Panc1 (cell line): ENCODE measurements at regions not wholly inside any gene's neighbourhood (a gene's known extent, or its start where the extent isn't known, plus 50 kb on each side); places are given as distances from the start of the nearest gene placed in this dataset.

ENCODE experiments used
- ATAC-seq: fragments of 200-7000 bp; cut with Tn5 transposase; 2 replicates; pipeline ENCODE4 v1.9.1; 2020; ENCODE audit warnings: mild to moderate bottlenecking, moderate library complexity
- BruUV-seq: library from RNA; stranded (reverse); fragments of 400-500 nt; replicated peaks from 2 replicates; lab custom pipeline; 2021; lab: Mats Ljungman, UMichigan
- CTCF ChIA-PET: fragments of 300-600 bp; sonication (Branson Sonifier 250); formaldehyde crosslinking; loops from one replicate; lab custom pipeline; 2022; ENCODE audit warnings: antibody characterized with exemption; lab: Charles Lee
- POLR2A ChIA-PET: fragments of 300-600 bp; sonication (Branson Sonifier 250); formaldehyde crosslinking; loops from one replicate; lab custom pipeline; 2022; ENCODE audit warnings: antibody characterized with exemption; lab: Charles Lee
- DNase-seq: peaks from one replicate; pipeline ENCODE4 v3.0.0-alpha.2; 2010; ENCODE audit warnings: low read depth, low spot score
- H3K27ac ChIP-seq: 2 replicates; pipeline ENCODE4 v1.5.1; 2011; ENCODE audit warnings: mild to moderate bottlenecking, low read length, inconsistent platforms
- H3K27me3 ChIP-seq: fragments of 200-500 bp; sonication (Bioruptor generic); 2 replicates; pipeline ENCODE4 v1.6.0; 2014; ENCODE audit warnings: low read length, inconsistent platforms; ENCODE audit not compliant: control insufficient read depth, insufficient read depth
- H3K36me3 ChIP-seq: fragments of 200-500 bp; sonication (Bioruptor generic); 2 replicates; pipeline ENCODE4 v1.5.1; 2014; ENCODE audit warnings: inconsistent platforms, mild to moderate bottlenecking, low read length, moderate library complexity; ENCODE audit not compliant: control insufficient read depth, insufficient read depth
- H3K4me1 ChIP-seq: 2 replicates; pipeline ENCODE4 v1.5.1; 2011; ENCODE audit warnings: inconsistent platforms, mild to moderate bottlenecking, low read length, moderate library complexity; ENCODE audit not compliant: control insufficient read depth, insufficient read depth
- H3K4me3 ChIP-seq, 2 experiments: 2 replicates each; pipeline ENCODE4 v1.5.1; 2011 to 2012; ENCODE audit warnings: low read depth in 2 of 2, low read length in 2 of 2, mild to moderate bottlenecking in 2 of 2, inconsistent platforms in 1 of 2, moderate library complexity in 1 of 2
- H3K9me3 ChIP-seq: fragments of 200-500 bp; sonication (Bioruptor generic); 2 replicates; pipeline ENCODE4 v1.5.1; 2014; ENCODE audit warnings: low read depth, mild to moderate bottlenecking, inconsistent platforms, low read length, moderate library complexity; ENCODE audit not compliant: control insufficient read depth, insufficient read depth
- CTCF ChIP-seq: fragments of 450-650 bp; IDR thresholded peaks from 2 replicates; pipeline ENCODE4 v1.5.1; 2017; ENCODE audit warnings: mild to moderate bottlenecking
- POLR2AphosphoS5 ChIP-seq: IDR thresholded peaks from 2 replicates; pipeline ENCODE4 v1.6.1; 2012; ENCODE audit warnings: mild to moderate bottlenecking, low read depth, low read length, moderate library complexity
- REST ChIP-seq, 2 experiments: IDR thresholded peaks; 2 replicates each; pipeline ENCODE4 v1.6.1; 2011 to 2012; ENCODE audit warnings: low read depth in 2 of 2, control low read depth in 1 of 2, low read length in 1 of 2, mild to moderate bottlenecking in 1 of 2, moderate library complexity in 1 of 2; ENCODE audit not compliant: insufficient read depth in 1 of 2
- SIN3A ChIP-seq: IDR thresholded peaks from 2 replicates; pipeline ENCODE4 v1.6.1; 2012; ENCODE audit warnings: low read depth, mild to moderate bottlenecking, low read length, moderate library complexity, borderline replicate concordance; ENCODE audit not compliant: insufficient read depth
- TCF7L2 ChIP-seq: IDR thresholded peaks from 2 replicates; pipeline ENCODE4 v1.6.1; 2011; ENCODE audit warnings: mild to moderate bottlenecking, low read depth, low read length, inconsistent platforms
- in situ Hi-C: cut with HindIII; loops from 2 replicates; pipeline ENCODE4 v1.10.0; 2016; ENCODE audit warnings: low sequenced_read_pairs, low pct_unique_long_range_greater_than_20kb
- intact Hi-C: fragments of 100-400 bp; cut with micrococcal nuclease; formaldehyde crosslinking; loops from one replicate; pipeline ENCODE4 v1.10.0; 2022; ENCODE audit not compliant: unreplicated experiment

GRCh38 chr11:8828580-8829361, 82.2 kb upstream of the AKIP1 start:
- in situ Hi-C loops (no loop called here), intact Hi-C loops (no loop called here)
- TF ChIP-seq TCF7L2 (no peak), POLR2AphosphoS5 (no peak), REST (IDR thresholded peaks at IDR 0.05; ENCODE audit: insufficient read depth in 1 of 2, low read depth in 2 of 2, low read length in 1 of 2) (no peak), CTCF (no peak), SIN3A (no peak)
- peaks cover 12% of the 10 kb centered on the region; the same call in 1 of the 2 replicates for H3K4me1 ChIP-seq
- no TSS peak for BruUV-seq
- CTCF ChIA-PET = interaction anchor here (0.6 kb wide), 1 partner anchor 41 kb away, joined by 4 read pairs; no protein-coding TSS in a partner anchor
- H3K4me3 ChIP-seq = no peak overlapping the region
- no peak overlapping the region for H3K27ac ChIP-seq
- DNase-seq = no peak
- POLR2A ChIA-PET = interaction anchor here (0.6 kb wide), 1 partner anchor 10 kb away, joined by 4 read pairs; no protein-coding TSS in a partner anchor
- no peak for ATAC-seq
- no peaks in the 10 kb centered on the region for H3K9me3 ChIP-seq
- no peaks in the 10 kb centered on the region for H3K36me3 ChIP-seq
- H3K27me3 ChIP-seq = no peaks in the 10 kb centered on the region

DNA sequence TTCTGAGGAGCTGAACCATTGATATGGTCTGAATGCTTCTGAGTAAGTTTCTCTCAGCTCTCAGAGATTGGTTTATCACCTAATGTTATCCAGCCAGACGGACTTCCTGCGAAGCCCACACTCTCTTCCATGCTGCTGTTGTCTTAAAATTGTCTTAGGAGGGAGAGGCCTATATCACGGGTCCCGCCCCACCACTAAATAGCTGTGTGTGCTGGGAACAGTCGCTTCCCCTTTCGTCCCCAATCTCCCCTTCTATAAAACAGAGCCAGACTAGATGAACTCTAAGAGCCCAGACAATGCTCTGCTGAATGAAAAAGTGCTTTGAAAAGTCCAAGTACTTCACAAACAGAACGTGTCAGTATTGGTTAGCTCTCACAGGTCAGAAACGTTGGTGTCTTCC, 81.4 kb upstream of the AKIP1 start:
- ChIA-PET CTCF (no interaction called here), POLR2A (no interaction called here)
- ATAC-seq (no peak), DNase-seq (no peak)
- H3K36me3 ChIP-seq = no peaks in the 10 kb centered on the region
- intact Hi-C loops = no loop called here
- in situ Hi-C loops = no loop called here
- H3K27me3 ChIP-seq = no peaks in the 10 kb centered on the region
- no peak overlapping the region for H3K4me3 ChIP-seq
- peaks cover 12% of the 10 kb centered on the region; the same call in 1 of the 2 replicates for H3K4me1 ChIP-seq
- H3K27ac ChIP-seq = no peak overlapping the region
- no TSS peak for BruUV-seq
- H3K9me3 ChIP-seq = no peaks in the 10 kb centered on the region
- TF ChIP-seq REST (IDR thresholded peaks at IDR 0.05; ENCODE audit: insufficient read depth in 1 of 2, low read depth in 2 of 2, low read length in 1 of 2) (no peak), POLR2AphosphoS5 (no peak), CTCF (no peak), SIN3A (no peak), TCF7L2 (no peak)
